C4-2B (cell line): ENCODE measurements at regions not wholly inside any gene's neighbourhood (a gene's known extent, or its start where the extent isn't known, plus 50 kb on each side); places are given as distances from the start of the nearest gene placed in this dataset.
"Not testable (repeated sequence)": the region's sequence is repeated elsewhere in the genome, so short reads cannot be mapped to it uniquely, and the experiment has no call there.

ENCODE experiments used
- H3K27ac ChIP-seq: fragments of 450-650 bp; 2 replicates; pipeline ENCODE4 v1.5.1; 2017
- ZFX ChIP-seq: fragments of 450-650 bp; IDR thresholded peaks from 2 replicates; pipeline ENCODE4 v1.6.1; 2017
- TF ChIP-seq, protein P1 (sequence below): fragments of 450-650 bp; conservative IDR thresholded peaks from 2 replicates; pipeline ENCODE4 v1.5.1; 2017; ENCODE audit warnings: mild to moderate bottlenecking

DNA sequence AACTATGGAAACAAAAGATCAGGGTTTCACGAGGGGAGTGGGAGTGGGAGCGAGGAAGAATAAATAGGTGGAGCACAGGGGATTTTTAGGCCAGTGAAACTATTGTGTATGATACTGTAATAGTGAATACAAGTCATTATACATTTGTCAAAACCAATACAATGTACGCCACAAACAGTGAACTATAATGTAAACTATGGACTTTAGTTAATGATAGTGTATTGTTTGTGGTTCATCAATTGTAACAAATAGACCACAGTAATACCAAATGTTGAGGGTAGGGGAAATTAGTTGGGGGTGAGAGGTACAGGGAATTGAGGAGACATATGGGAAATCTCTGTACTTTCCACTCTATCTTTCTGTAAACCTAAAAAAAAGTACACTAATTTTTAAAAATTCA is 218.4 kb downstream of the FRK start:
- no peak overlapping the region for H3K27ac ChIP-seq
- TF ChIP-seq, protein P1, sequence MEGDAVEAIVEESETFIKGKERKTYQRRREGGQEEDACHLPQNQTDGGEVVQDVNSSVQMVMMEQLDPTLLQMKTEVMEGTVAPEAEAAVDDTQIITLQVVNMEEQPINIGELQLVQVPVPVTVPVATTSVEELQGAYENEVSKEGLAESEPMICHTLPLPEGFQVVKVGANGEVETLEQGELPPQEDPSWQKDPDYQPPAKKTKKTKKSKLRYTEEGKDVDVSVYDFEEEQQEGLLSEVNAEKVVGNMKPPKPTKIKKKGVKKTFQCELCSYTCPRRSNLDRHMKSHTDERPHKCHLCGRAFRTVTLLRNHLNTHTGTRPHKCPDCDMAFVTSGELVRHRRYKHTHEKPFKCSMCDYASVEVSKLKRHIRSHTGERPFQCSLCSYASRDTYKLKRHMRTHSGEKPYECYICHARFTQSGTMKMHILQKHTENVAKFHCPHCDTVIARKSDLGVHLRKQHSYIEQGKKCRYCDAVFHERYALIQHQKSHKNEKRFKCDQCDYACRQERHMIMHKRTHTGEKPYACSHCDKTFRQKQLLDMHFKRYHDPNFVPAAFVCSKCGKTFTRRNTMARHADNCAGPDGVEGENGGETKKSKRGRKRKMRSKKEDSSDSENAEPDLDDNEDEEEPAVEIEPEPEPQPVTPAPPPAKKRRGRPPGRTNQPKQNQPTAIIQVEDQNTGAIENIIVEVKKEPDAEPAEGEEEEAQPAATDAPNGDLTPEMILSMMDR, result no peak
- no peak for TF ChIP-seq ZFX

DNA sequence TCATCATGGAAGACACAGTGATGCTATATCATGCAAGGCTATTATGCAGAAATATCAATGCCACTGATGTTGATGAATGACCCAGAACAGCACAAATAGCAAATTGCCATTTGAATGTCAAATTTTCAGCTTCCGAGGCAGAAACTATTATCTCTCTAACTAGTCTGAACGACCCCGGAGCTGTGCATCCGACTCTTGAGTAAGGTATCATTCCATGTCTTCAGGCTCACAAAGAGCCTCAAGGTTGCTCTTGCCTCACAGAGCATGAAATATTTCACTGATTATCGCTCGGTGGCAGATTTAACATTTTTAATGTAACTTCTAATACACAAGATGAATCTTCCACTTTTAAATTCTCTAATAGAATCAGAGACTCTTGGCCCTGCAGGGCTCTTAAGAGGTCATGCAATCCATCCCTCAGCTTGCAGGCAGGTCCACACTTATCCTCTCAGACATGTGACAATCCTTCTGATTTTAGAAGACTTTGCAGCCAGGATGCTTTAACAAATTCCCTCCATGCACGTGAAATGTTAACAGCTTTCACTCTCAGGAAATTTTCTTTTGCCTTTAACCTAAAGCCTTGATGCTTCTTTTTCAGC is 221.0 kb downstream of the FRK start:
- TF ChIP-seq, protein P1, result no peak
- no peak overlapping the region for H3K27ac ChIP-seq

DNA sequence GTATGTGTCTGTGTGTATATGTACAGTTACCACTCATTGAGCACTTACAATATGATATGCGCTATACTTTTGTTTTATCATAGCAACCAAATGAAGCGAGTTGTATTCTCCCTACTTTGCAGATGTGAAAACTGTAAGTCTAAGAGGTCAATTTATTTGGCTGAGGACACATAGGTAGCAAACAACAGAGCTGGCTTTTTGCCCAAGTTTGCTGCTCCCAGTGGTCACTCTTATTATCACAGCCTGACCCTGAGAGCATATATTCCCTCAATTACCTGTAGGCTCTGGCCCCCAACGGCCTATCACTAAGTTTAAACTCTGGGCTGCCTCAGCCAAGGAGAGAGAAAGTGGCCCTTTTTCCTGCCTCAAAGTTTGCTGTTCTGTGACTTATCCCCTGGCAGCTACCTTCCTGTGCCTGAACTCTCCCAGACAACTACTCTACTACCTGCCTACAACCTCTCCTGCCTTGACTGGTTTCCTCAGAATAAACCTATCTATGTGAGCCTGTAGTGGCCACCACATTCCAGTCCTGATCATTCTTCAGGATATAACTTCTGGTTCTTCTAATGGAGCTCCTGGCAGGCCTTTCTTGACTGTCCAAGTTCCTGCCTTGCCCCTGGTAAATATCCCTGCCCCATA is 221.8 kb downstream of the FRK start:
- no peak overlapping the region for H3K27ac ChIP-seq
- TF ChIP-seq ZFX, result no peak
- TF ChIP-seq, protein P1, result peak; percentile 82

DNA sequence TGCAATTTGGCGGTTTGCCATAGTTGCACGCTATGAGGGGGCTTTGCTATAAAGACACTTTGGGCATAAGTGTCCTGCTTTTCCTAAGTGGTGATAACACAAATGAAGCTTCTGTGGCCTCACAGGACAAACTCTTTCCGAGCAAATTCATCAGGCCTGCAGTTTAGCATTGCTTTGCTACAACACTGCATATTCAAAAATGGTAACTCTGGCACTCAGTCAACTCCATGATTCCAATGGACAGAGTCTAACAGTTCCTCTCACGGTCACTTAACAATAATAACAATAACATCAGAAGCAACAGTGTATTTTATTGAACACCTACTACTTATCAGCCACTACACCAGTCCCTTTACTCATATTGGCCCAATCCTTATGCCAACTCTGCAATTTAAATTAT is 222.5 kb downstream of the FRK start:
- TF ChIP-seq, protein P1, result no peak
- no peak for TF ChIP-seq ZFX
- H3K27ac ChIP-seq, result no peak overlapping the region

DNA sequence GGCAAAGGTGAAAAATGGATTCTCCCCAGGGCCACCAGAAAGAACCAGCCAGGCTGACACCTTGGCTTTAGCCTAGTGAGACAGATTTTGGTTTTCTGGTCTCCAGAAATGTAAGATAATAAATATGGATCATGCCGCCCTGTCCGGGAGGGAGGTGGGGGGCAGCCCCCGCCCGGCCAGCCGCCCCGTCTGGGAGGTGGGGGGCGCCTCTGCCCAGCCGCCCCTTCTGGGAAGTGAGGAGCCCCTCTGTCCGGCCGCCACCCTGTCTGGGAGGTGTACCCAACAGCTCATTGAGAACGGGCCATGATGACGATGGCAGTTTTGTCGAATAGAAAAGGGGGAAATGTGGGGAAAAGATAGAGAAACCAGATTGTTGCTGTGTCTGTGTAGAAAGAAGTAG is 224.3 kb downstream of the FRK start:
- H3K27ac ChIP-seq, result not testable (repeated sequence)

DNA sequence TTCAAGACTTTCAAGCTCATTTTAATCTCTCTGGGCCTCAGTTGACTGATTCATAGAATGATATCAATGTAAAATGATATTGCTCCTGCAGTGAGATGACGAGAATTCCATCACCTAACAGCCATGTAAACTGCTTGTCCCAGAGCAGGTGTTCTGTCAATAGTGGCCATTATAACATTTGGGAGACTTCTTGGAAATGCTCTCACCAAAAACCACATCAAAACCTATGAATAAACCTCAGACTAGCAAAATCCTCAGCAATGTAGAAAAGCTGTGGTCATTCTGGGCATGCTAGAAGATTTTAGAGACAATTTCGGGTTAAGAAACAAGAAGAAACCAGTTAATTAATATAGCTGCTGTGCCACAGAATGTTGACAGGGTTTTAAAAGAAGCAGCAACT is 225.4 kb downstream of the FRK start:
- TF ChIP-seq, protein P1, result no peak
- TF ChIP-seq ZFX, result no peak
- H3K27ac ChIP-seq, result no peak overlapping the region

DNA sequence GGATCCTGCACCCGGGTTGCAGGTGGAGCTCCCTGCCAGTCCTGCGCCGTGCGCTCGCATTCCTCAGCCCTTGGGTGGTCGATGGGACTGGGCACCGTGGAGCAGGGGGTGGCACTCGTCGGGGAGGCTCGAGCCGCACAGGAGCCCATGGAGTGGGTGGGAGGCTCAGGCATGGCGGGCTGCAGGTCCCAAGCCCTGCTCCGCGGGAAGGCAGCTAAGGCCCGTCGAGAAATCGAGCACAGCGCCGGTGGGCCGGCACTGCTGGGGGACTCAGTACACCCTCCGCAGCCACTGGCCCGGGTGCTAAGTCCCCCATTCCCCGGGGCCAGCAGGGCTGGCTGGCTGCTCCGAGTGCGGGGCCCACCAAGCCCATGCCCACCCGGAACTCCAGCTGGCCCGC is 226.1 kb downstream of the FRK start:
- H3K27ac ChIP-seq, result not testable (repeated sequence)

- no peak overlapping the region for H3K27ac ChIP-seq
- TF ChIP-seq, protein P1, result no peak
- TF ChIP-seq ZFX, result no peak
Measured at GRCh38 chr6:115832786-115833185, 227.9 kb downstream of the FRK start.
